Stimulated activated CD4-positive, alpha-beta T cell treated with anti-CD3 and anti-CD28 coated beads, Interleukin-12 subunit alpha, Interleukin-12 subunit beta, amount 100 ng/mL, for 48 hours (primary cell): ENCODE measurements at regions not wholly inside any gene's neighbourhood (a gene's known extent, or its start where the extent isn't known, plus 50 kb on each side); places are given as distances from the start of the nearest gene placed in this dataset.

ENCODE experiments used
- DNase-seq, 3 donors: peaks; one replicate each; pipeline ENCODE4 v3.0.0-alpha.2; 2020; ENCODE audit warnings: low read depth in 2 of 3, low spot score in 1 of 3

GRCh38 chr6:8574311-8574710, 139.0 kb upstream of the SLC35B3 start:
- no peak for DNase-seq

GRCh38 chr6:8570256-8570920, 135.0 kb upstream of the SLC35B3 start:
- DNase-seq: no peak

GRCh38 chr6:8562125-8562524, 126.8 kb upstream of the SLC35B3 start:
- DNase-seq: no peak

- DNase-seq: no peak
These were observed 123.6 kb upstream of the SLC35B3 start for GRCh38 chr6:8558953-8559352.

- no peak for DNase-seq
These were observed 121.8 kb upstream of the SLC35B3 start for GRCh38 chr6:8557014-8557748.

- DNase-seq: no peak
These were observed 121.1 kb upstream of the SLC35B3 start for GRCh38 chr6:8556370-8557013.

GRCh38 chr6:8551993-8552392, 116.6 kb upstream of the SLC35B3 start:
- DNase-seq: no peak

GRCh38 chr6:8551386-8551785, 116.0 kb upstream of the SLC35B3 start:
- DNase-seq: no peak

GRCh38 chr6:8549074-8549790, 113.9 kb upstream of the SLC35B3 start:
- DNase-seq: no peak

- no peak for DNase-seq
These were observed 111.2 kb upstream of the SLC35B3 start for GRCh38 chr6:8546496-8546895.

GRCh38 chr6:8545336-8545735, 110.0 kb upstream of the SLC35B3 start:
- no peak for DNase-seq

GRCh38 chr6:8543714-8544113, 108.4 kb upstream of the SLC35B3 start:
- DNase-seq: no peak

- no peak for DNase-seq
These were observed 104.1 kb upstream of the SLC35B3 start for GRCh38 chr6:8539453-8539852.

GRCh38 chr6:8536122-8536521, 100.8 kb upstream of the SLC35B3 start:
- DNase-seq: no peak

- DNase-seq: no peak
These were observed 100.2 kb upstream of the SLC35B3 start for GRCh38 chr6:8535519-8535918.

- DNase-seq: no peak
These were observed 95.6 kb upstream of the SLC35B3 start for GRCh38 chr6:8530785-8531435.

GRCh38 chr6:8529250-8529649, 93.9 kb upstream of the SLC35B3 start:
- no peak for DNase-seq

- DNase-seq: no peak
These were observed 92.5 kb upstream of the SLC35B3 start for GRCh38 chr6:8527818-8528217.

GRCh38 chr6:8526624-8527023, 91.3 kb upstream of the SLC35B3 start:
- no peak for DNase-seq

GRCh38 chr6:8525370-8525769, 90.0 kb upstream of the SLC35B3 start:
- DNase-seq: no peak

GRCh38 chr6:8513174-8513573, 77.8 kb upstream of the SLC35B3 start:
- no peak for DNase-seq
